Upper lobe of left lung (tissue), 6 donors: ENCODE measurements at regions not wholly inside any gene's neighbourhood (a gene's known extent, or its start where the extent isn't known, plus 50 kb on each side); places are given as distances from the start of the nearest gene placed in this dataset.
"Not testable (repeated sequence)": the region's sequence is repeated elsewhere in the genome, so short reads cannot be mapped to it uniquely, and the experiment has no call there.

Experiments
- ATAC-seq, 2 donors: fragments of 200-7000 bp; cut with Tn5 transposase; one replicate each; pipeline ENCODE4 v1.9.1; 2022; ENCODE audit warnings: mild to moderate bottlenecking in 2 of 2, moderate library complexity in 2 of 2; ENCODE audit not compliant: low FRiP score in 2 of 2
- DNase-seq, 2 donors: peaks; one replicate each; pipeline ENCODE4 v3.0.0-alpha.2; 2019 to 2020
- H3K27ac ChIP-seq, 4 donors: fragments of 200-600 bp; sonication (generic); one replicate each; pipeline ENCODE4 v1.5.1; 2016 to 2019
- H3K27me3 ChIP-seq, 4 donors: fragments of 200-600 bp; sonication (generic); one replicate each; pipeline ENCODE4 v1.5.1; 2017 to 2019
- H3K36me3 ChIP-seq, 4 donors: fragments of 200-600 bp; sonication (generic); one replicate each; pipeline ENCODE4 v1.5.1; 2016 to 2019
- H3K4me1 ChIP-seq, 4 donors: fragments of 200-600 bp; sonication (generic); one replicate each; pipeline ENCODE4 v1.5.1; 2018 to 2019
- H3K4me3 ChIP-seq, 4 donors: fragments of 200-600 bp; sonication (generic); one replicate each; pipeline ENCODE4 v1.5.1; 2017 to 2019; ENCODE audit warnings: mild to moderate bottlenecking in 2 of 4, moderate library complexity in 1 of 4
- H3K9me3 ChIP-seq, 4 donors: fragments of 200-600 bp; sonication (generic); one replicate each; pipeline ENCODE4 v1.5.1; 2018 to 2019
- EP300 ChIP-seq, 4 donors: sonication (generic); formaldehyde crosslinking; IDR thresholded peaks; one replicate each; pipeline ENCODE4 v1.5.1; 2017; ENCODE audit warnings: antibody characterized with exemption in 4 of 4, control low read depth in 2 of 4
- POLR2A ChIP-seq, 4 donors: fragments of 450-650 bp; IDR thresholded peaks; one replicate each; pipeline ENCODE4 v1.5.1; 2016 to 2017; ENCODE audit warnings: antibody characterized with exemption in 4 of 4, mild to moderate bottlenecking in 2 of 4
- POLR2AphosphoS5 ChIP-seq, 2 donors: sonication (generic); formaldehyde crosslinking; IDR thresholded peaks; one replicate each; pipeline ENCODE4 v1.5.1; 2017; ENCODE audit warnings: antibody characterized with exemption in 2 of 2
- WGBS, 2 donors: methylation state at CpG; one replicate each; pipeline ENCODE4 v1.1.5; 2017 to 2018; 5-methylcytosine and 5-hydroxymethylcytosine counted together
- TF ChIP-seq, protein P1 (sequence below), 6 experiments: fragments of 450-650 bp in 4 of 6; fragments of 200-600 bp in 2 of 6; sonication (generic) in 2 of 6; IDR thresholded peaks; one replicate each; pipeline ENCODE4 v1.5.1; 2016 to 2019; ENCODE audit warnings: antibody characterized with exemption in 6 of 6
- donor health status: DM: no; HTN: no; CAD: no; lungs with moderate emphysema.
- donor health status: DM: no; HTN: yes; CAD: no; lungs with severe emphysema.

DNA sequence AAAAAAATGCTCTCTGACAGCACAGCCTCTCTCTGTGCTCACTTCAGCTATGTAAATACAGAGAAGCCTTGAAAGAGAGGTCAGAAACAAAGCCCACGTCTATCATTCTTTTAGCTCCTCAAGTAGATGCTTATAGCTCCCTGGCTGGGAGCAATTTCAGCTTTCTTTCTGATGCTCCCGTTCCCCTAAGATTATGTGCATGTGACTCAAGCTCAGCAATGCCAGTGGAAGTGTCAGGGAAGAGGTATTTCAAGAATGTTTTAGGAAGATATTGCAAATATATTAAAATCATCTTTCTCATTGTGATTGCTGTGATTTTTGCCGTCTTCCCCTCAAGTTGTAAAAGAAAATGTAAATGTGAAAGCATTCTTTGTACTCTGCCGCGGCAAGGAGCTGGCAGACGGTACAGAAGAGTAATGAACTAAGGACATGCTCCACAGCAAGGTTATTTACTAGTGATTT is 1353.7 kb upstream of the ACO1 start:
- H3K9me3 ChIP-seq: no peaks in the 10 kb centered on the region
- peak in 1 of 2 donors; percentile 40 for ATAC-seq
- H3K27ac ChIP-seq: no peak overlapping the region
- 9 to 13% methylated on average over 6 of the region's 6 CpGs for WGBS, 2 donors
- DNase-seq: no peak
- peaks cover 0 to 3% (median 0%) of the 10 kb centered on the region in 4 donors for H3K4me1 ChIP-seq
- H3K4me3 ChIP-seq: peak overlapping the region in 2 of 4 donors; percentile 19 to 28
- no peaks in the 10 kb centered on the region for H3K36me3 ChIP-seq
- H3K27me3 ChIP-seq: no peaks in the 10 kb centered on the region
- TF ChIP-seq POLR2AphosphoS5 (IDR thresholded peaks at IDR 0.05): no peak
- TF ChIP-seq, protein P1, sequence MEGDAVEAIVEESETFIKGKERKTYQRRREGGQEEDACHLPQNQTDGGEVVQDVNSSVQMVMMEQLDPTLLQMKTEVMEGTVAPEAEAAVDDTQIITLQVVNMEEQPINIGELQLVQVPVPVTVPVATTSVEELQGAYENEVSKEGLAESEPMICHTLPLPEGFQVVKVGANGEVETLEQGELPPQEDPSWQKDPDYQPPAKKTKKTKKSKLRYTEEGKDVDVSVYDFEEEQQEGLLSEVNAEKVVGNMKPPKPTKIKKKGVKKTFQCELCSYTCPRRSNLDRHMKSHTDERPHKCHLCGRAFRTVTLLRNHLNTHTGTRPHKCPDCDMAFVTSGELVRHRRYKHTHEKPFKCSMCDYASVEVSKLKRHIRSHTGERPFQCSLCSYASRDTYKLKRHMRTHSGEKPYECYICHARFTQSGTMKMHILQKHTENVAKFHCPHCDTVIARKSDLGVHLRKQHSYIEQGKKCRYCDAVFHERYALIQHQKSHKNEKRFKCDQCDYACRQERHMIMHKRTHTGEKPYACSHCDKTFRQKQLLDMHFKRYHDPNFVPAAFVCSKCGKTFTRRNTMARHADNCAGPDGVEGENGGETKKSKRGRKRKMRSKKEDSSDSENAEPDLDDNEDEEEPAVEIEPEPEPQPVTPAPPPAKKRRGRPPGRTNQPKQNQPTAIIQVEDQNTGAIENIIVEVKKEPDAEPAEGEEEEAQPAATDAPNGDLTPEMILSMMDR (IDR thresholded peaks at IDR 0.05): no peak
- no peak for TF ChIP-seq POLR2A (IDR thresholded peaks at IDR 0.05)
- TF ChIP-seq EP300 (IDR thresholded peaks at IDR 0.05): no peak

DNA sequence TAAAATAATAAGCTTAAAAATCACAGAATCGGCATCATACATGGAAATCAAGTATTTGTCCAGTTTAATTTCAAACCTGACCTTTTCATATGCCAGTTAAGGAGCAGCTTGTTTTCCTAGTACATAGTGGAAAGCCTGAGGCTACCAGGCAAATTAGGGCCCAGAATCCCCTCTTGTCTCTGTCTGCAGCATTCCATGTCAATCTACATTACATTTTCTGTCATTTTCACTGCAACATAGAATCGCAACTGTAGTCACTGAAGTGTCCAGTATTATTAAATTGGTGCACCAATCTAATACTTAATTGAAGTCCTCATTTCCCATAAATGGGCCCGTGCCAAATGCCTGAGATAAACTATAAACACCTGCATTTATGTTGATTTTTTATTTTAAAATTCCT is 1352.2 kb upstream of the ACO1 start:
- DNase-seq (no peak), ATAC-seq (no peak)
- no peaks in the 10 kb centered on the region for H3K27me3 ChIP-seq
- H3K4me3 ChIP-seq: no peak overlapping the region
- H3K36me3 ChIP-seq: no peaks in the 10 kb centered on the region
- H3K9me3 ChIP-seq: no peaks in the 10 kb centered on the region
- 84 to 85% methylated on average over 3 of the region's 3 CpGs for WGBS, 2 donors
- TF ChIP-seq, protein P1 (IDR thresholded peaks at IDR 0.05): no peak
- no peak for TF ChIP-seq POLR2A (IDR thresholded peaks at IDR 0.05)
- no peak for TF ChIP-seq EP300 (IDR thresholded peaks at IDR 0.05)
- TF ChIP-seq POLR2AphosphoS5 (IDR thresholded peaks at IDR 0.05): no peak
- H3K27ac ChIP-seq: no peak overlapping the region
- H3K4me1 ChIP-seq: peaks cover 0 to 3% (median 0%) of the 10 kb centered on the region in 4 donors

DNA sequence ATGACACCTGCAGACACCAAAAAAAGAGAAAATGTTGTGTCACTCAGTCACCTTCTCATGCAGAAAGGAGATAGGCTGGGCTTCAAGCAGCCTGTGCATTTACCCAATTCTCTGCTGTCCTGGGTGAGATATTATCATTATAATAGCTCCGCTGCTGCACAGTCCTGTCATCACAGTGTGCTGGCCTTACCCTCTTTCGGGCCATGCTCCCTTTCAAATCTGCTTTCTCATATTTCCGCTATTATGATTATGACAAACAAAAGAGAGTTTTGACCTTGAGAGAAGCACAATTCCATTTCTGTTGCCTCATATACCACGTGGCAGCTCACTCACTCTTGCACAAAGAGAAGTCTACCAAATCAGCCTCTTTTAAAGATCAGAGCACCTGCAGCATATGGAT is 1350.1 kb upstream of the ACO1 start:
- WGBS, 2 donors: 42 to 58% methylated on average over 4 of the region's 4 CpGs
- no peak overlapping the region for H3K27ac ChIP-seq
- peaks cover 0 to 3% (median 0%) of the 10 kb centered on the region in 4 donors for H3K4me1 ChIP-seq
- TF ChIP-seq, protein P1 (IDR thresholded peaks at IDR 0.05): no peak
- TF ChIP-seq EP300 (IDR thresholded peaks at IDR 0.05): no peak
- no peak for TF ChIP-seq POLR2AphosphoS5 (IDR thresholded peaks at IDR 0.05)
- ATAC-seq (no peak), DNase-seq (no peak)
- no peak overlapping the region for H3K4me3 ChIP-seq
- no peaks in the 10 kb centered on the region for H3K27me3 ChIP-seq
- no peaks in the 10 kb centered on the region for H3K36me3 ChIP-seq
- no peaks in the 10 kb centered on the region for H3K9me3 ChIP-seq

DNA sequence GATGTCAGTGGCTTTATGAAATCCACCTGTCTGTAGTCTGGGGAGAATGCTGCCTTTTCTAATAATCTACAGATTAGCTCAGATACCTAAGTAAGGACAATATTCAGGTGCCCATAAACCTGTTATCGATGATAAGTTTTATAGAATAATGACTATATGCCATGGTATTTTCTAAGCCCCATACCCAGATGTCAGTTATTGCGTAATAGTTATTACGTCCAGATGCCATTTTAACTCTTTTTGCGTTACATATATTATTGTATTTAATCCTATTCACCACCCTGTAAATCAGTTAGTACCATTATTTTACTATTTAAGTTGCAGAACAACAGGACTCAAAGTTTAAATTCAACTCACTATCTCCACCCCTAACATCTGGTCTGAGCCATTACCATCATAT is 1343.9 kb upstream of the ACO1 start:
- H3K4me1 ChIP-seq: no peaks in the 10 kb centered on the region
- H3K27ac ChIP-seq: no peak overlapping the region
- H3K4me3 ChIP-seq: no peak overlapping the region
- H3K36me3 ChIP-seq: no peaks in the 10 kb centered on the region
- TF ChIP-seq EP300 (IDR thresholded peaks at IDR 0.05): no peak
- H3K27me3 ChIP-seq: no peaks in the 10 kb centered on the region
- DNase-seq: no peak
- ATAC-seq: no peak
- no peaks in the 10 kb centered on the region for H3K9me3 ChIP-seq
- WGBS, 2 donors: 89 to 93% methylated on average over 4 of the region's 4 CpGs

DNA sequence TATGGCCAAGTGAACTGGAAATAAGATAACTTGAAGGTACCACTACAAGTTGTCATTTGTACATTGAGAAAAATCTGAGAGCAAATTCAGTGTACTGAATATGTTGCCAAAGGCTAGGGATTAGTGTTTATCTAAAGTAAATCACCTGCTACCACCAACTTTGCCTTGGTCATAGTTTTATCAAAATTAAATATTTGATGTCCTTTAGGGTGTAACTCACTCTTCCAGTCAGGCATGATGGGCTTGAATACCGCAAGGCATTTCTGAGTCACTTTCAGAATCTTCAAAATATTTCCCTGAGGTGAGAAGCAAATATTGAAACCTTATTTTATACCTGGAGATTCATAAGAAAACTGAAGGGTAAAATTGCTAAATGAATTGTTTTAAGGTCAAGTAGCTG is 1338.6 kb upstream of the ACO1 start:
- ATAC-seq (peak in 1 of 2 donors; percentile 63), DNase-seq (no peak)
- Histone ChIP-seq H3K4me3 (no peak overlapping the region), H3K27ac (no peak overlapping the region), H3K4me1 (no peaks in the 10 kb centered on the region), H3K36me3 (no peaks in the 10 kb centered on the region), H3K27me3 (no peaks in the 10 kb centered on the region), H3K9me3 (no peaks in the 10 kb centered on the region)
- WGBS, 2 donors: 71 to 74% methylated on average over 1 of the region's 1 CpG
- no peak for TF ChIP-seq POLR2A (IDR thresholded peaks at IDR 0.05)
- TF ChIP-seq EP300 (IDR thresholded peaks at IDR 0.05): peak in 1 of 4 donors; percentile 9

DNA sequence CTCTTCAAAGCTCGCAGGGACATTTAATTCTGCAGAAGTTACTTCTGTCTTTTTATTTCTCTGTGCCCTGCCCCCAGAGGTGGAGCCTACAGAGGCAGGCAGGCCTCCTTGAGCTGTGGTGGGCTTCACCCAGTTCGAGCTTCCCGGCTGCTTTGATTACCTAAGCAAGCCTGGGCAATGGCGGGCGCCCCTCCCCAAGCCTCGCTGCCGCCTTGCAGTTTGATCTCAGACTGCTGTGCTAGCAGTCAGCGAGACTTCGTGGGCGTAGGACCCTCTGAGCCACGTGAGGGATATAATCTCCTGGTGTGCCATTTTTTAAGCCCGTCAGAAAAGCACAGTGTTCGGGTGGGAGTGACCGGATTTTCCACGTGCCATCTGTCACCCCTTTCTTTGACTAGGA is 1322.9 kb upstream of the ACO1 start:
- DNase-seq: peak in 1 of 2 donors; percentile 6
- H3K36me3 ChIP-seq, ATAC-seq, H3K4me3 ChIP-seq, H3K27me3 ChIP-seq, H3K9me3 ChIP-seq, H3K4me1 ChIP-seq, H3K27ac ChIP-seq: not testable (repeated sequence)
- WGBS, 2 donors: 80 to 85% methylated on average over 13 of the region's 15 CpGs
